ENCODE measurements at regions not wholly inside any gene's neighbourhood (a gene's known extent, or its start where the extent isn't known, plus 50 kb on each side); places are given as distances from the start of the nearest gene placed in this dataset.
"Not testable (repeated sequence)": the region's sequence is repeated elsewhere in the genome, so short reads cannot be mapped to it uniquely, and the experiment has no call there.

DNA sequence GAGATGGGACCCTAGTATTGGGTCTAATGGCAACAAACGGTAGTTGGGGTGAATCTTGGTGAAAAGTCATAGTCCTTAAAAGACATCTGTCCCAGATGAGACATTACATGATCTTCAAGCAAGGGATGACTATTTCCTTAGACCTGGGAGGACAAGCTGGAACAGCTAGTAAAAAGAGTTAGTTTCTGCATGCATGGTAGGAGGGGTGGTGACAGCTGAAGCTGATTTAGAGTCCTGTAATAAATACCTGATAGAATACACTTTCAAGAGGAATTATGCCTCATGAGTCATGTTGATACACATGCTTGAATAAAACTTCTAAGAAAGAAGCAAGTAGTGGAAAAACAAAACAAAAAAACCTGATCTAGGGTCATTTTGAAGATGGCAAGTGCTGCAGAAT is 247.4 kb downstream of the CD109 start:
- no peak for DNase-seq

DNA sequence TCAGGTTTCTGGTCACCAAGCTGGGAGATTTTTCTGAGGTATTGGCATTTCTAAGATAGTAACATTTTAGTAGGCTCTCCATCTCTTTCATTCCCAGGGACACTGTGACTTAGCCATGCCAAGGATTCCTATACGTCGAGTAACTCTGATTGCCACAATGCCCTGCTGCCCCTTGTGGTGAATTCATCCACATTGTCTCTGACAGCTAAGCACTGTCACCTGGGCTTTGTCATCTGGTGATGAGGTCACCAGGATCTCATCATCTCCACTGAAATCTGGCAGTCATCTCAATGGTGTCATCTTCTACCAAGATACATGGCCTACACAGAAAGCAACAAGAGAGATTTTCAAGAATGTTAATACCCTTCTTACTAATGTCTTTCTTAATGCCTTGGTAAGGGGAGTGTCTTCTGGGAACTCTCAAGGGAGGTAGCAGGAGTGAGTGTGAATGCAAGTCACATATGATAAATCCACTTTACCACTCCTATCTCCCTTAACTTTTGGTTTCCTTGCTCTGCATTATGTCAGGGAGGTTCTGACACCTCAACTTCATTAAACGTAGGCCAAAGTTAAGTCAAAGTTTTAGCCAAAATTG is 246.7 kb downstream of the CD109 start:
- no peak for DNase-seq

GRCh38 chr6:73941892-73942291 is 245.9 kb downstream of the CD109 start:
- no peak for DNase-seq

GRCh38 chr6:73937805-73938204 is 241.8 kb downstream of the CD109 start:
- DNase-seq, result no peak

DNA sequence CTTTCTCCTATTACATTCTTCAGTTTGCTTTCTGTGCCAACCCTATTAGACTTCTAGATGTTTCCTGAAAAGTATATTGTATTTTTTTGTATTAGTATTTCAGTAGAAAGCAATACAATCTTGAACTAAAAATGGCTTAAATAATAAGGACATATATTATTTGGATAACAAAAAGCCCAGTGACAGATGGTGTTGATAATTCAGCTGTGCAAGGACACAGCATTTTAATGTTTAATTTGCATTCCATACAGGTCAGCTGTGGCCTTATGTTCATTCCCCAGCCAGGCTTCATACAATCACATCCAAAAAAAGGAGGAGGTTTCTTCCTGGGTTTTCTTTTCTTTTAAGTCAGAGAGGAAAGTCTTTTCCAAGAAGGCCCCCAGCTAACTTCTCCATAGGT is 236.9 kb downstream of the CD109 start:
- DNase-seq, result no peak

DNA sequence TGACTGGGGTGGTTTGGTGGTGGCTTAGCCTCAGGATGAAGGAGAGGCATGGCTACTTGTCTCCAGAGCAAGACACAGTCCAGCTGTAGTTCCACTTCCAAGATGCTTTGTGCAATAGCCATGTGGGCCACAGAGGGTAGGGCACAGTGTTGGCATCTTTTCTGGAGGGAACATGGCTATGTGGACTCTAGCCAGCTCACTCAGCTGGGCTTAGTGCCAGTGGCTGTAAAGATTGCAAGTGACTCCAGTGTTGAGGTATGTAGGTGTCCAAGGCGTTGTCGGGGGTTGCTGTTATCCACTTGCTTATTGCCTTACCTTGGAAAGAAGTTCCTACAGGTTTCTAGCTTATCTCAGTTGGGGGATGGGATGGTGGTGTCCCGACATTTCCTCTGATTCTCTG is 233.4 kb downstream of the CD109 start:
- no peak for DNase-seq

GRCh38 chr6:73927421-73927820 is 231.4 kb downstream of the CD109 start:
- no peak for DNase-seq

- not testable (repeated sequence) for DNase-seq
Measured at GRCh38 chr6:73925703-73926102, 229.7 kb downstream of the CD109 start.

GRCh38 chr6:73923905-73924485 is 228.0 kb downstream of the CD109 start:
- DNase-seq, result no peak

- DNase-seq, result no peak
Measured at GRCh38 chr6:73903155-73903554, 207.2 kb downstream of the CD109 start.

DNA sequence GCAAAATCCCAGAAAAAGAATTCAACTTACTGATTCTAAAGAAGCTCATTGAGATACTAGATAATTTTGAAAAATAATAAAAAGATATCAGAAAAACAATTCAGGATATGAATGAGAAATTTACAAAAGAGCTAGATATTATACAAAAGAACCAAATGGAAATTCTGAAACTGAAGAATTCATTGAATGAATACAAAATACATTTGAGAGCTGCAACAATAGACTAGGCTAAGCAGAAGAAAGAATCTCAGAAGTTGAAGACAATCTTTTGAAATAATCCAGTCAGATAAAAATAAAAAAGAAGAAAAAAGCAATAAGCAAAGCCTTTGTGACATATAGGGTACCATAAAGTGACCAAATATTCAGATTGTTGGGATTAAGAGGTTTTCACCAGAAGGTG is 206.0 kb downstream of the CD109 start:
- no peak for DNase-seq

DNA sequence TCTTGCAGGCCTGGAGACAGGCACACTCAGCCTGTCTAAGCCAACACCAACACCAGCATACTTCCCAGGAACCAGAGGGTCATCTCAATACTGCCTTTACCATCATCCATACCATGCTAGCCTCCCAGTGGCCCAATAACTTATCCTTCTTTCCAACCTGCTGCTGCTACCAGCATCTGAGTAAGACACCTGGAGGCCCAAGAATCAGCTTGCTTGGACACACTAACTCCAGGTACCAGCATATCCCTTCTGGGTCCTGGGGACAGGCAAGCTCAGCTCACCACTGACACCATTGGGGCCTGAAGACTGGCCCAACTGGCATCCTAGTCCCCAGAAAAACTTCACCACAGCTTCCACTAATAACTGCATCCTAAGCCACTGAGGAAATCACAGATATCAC is 205.3 kb downstream of the CD109 start:
- no peak for DNase-seq

DNA sequence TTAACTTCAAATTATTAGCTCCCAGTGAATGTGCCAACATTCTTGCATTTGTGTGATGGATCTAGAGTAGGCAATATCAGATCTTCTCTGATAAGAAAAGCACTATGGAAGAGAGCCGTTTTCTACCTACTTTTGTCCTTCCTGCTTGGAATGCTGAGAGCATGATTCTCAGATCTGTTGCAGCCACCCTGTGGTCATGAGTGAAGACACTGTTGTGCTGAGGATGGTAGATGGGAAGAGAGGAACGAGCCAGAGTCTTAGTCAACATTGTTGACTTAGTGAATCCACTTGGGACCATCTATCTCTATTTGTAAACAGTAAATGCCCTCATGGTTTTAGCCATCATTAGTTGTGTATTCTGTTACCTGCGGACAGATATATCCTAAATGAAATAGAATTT is 202.6 kb downstream of the CD109 start:
- DNase-seq, result no peak

GRCh38 chr6:73893696-73894095 is 197.7 kb downstream of the CD109 start:
- DNase-seq, result no peak

DNA sequence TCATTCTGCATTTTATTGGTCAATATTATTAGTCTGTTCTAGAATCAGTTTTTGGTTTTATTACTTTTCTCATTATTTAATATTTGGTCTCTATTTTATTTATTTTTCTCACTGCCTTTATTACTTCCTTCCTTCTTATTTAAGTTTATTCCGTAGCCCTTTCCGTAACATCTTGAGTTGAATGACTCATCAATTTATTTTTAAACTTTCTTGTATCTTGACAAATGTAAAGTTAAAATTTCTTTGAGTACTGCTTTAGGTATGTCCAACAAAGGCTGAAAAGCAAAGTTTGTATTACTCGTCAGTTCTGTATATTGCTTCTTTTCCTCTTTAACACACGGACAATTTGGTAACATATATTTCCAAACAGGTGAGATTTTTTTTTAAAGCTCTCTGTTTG is 192.0 kb downstream of the CD109 start:
- no peak for DNase-seq

DNA sequence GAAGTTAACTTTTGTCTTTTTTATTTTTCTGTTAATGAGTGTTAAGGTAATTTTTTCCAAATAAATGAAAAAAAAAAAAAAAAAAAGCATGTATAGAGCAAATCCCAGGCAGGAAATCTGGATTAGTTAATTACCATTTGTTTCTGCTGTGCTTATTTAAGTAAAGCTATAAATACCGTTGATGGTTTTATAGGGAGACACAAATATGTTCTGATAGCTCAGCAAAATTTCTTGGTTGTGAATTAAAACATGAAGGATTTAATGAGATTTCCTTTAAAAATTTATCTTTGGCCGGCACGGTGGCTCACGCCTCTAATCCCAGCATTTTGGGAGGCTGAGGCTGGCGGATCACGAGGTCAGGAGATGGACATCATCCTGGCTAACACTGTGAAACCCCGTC is 189.4 kb downstream of the CD109 start:
- DNase-seq, result peak; percentile 50

- DNase-seq, result no peak
Measured at GRCh38 chr6:73884540-73884939, 188.5 kb downstream of the CD109 start.

DNA sequence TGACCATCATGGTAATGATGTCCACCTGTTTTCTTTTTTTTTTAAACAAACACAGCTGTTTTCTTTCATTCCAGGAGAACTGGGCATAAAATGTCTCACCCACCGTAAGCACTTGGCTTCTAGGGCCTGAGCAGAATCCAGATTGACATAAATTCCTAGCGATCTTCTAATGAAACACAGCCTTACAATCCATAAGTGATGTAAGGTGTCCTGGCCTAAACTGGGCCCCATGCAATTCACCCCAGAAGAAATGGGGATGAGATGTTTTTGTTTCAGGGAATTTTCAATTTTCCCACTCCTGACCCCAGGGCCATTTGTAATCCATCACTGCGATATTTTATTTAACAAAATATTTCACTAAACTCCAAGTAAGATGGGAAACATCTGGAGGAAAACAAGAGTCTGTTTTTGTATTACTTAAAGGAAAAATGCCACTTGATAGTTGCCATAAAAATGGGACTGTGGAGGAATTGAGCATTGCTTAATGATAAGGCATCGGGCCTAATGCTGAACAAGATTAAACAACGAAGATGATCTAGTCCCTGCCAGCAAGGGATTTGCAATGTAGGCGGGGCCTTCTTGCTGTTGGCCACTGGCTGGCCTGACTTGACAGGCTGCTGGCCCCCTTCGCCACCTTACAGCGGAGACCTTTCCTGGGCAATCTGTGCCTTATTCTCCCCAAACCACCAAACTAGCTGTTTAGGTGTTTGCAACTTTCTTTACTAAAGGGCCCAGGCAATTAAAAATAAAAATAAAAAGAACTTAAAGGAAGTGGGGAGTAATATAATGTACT is 183.7 kb downstream of the CD109 start:
- DNase-seq, result no peak

- no peak for DNase-seq
Measured at GRCh38 chr6:73878403-73878802, 182.4 kb downstream of the CD109 start.
